ENCODE measurements at regions not wholly inside any gene's neighbourhood (a gene's known extent, or its start where the extent isn't known, plus 50 kb on each side); places are given as distances from the start of the nearest gene placed in this dataset.
A peak's percentile ranks its signal among the peaks of the same experiment; 100 is the strongest.

DNA sequence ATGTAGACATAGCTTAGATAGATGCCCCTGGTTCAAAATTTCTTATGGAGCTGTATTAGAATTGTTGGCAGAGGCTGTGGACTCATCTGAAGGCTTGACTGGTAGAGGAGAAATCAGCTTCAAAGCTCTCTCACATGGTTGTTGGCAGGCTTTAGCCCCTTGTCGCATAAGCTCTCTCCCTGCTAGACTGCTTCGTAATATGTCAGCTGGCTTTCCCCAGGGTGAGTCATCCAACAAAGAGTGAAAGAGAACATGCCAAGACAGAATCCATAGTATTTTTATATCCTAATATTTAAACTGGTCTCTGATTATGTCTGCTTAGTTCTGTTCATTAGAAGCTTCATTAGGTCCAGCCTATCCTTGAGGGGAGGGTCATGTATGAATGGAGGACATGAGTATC, 427.4 kb upstream of the NAALADL2 start:
- H3K36me3 Mint-ChIP-seq (ENCODE audit: low read depth) = no peaks in the 10 kb centered on the region
- TF ChIP-seq, protein P1, sequence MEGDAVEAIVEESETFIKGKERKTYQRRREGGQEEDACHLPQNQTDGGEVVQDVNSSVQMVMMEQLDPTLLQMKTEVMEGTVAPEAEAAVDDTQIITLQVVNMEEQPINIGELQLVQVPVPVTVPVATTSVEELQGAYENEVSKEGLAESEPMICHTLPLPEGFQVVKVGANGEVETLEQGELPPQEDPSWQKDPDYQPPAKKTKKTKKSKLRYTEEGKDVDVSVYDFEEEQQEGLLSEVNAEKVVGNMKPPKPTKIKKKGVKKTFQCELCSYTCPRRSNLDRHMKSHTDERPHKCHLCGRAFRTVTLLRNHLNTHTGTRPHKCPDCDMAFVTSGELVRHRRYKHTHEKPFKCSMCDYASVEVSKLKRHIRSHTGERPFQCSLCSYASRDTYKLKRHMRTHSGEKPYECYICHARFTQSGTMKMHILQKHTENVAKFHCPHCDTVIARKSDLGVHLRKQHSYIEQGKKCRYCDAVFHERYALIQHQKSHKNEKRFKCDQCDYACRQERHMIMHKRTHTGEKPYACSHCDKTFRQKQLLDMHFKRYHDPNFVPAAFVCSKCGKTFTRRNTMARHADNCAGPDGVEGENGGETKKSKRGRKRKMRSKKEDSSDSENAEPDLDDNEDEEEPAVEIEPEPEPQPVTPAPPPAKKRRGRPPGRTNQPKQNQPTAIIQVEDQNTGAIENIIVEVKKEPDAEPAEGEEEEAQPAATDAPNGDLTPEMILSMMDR (IDR thresholded peaks at IDR 0.05) = no peak
- DNase-seq = no peak
- H3K9me3 Mint-ChIP-seq = no peaks in the 10 kb centered on the region
- no peak overlapping the region for H3K4me3 Mint-ChIP-seq
- H3K27ac Mint-ChIP-seq = no peak overlapping the region
- H3K27me3 Mint-ChIP-seq (ENCODE audit: low read depth, poor library complexity) = no peaks in the 10 kb centered on the region
- H3K4me1 Mint-ChIP-seq = peaks cover 10% of the 10 kb centered on the region

DNA sequence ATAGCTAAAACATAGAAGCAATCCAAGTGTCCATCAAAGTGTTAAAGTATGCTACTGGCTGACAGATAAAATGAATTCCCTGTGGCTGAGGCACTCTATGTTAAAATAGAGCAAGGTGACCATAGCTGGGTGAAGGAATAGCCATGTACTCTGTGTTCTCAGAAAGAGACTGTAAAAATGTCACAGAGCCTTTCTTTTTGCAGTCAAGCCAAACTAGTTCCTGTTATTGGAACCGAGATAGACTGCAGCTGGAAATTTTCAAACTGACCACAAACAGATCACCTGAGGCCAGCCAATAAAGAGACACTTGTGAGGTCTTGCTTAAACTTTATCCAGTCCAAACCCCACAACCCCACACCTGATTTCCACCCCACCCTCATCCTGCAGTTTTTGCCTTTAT, 422.8 kb upstream of the NAALADL2 start:
- Mint-ChIP-seq H3K36me3 (ENCODE audit: low read depth) (no peaks in the 10 kb centered on the region), H3K9me3 (no peaks in the 10 kb centered on the region), H3K27me3 (ENCODE audit: low read depth, poor library complexity) (no peaks in the 10 kb centered on the region), H3K27ac (no peak overlapping the region), H3K4me1 (peaks cover 35% of the 10 kb centered on the region), H3K4me3 (no peak overlapping the region)
- DNase-seq = no peak
- TF ChIP-seq, protein P1 (IDR thresholded peaks at IDR 0.05) = no peak

DNA sequence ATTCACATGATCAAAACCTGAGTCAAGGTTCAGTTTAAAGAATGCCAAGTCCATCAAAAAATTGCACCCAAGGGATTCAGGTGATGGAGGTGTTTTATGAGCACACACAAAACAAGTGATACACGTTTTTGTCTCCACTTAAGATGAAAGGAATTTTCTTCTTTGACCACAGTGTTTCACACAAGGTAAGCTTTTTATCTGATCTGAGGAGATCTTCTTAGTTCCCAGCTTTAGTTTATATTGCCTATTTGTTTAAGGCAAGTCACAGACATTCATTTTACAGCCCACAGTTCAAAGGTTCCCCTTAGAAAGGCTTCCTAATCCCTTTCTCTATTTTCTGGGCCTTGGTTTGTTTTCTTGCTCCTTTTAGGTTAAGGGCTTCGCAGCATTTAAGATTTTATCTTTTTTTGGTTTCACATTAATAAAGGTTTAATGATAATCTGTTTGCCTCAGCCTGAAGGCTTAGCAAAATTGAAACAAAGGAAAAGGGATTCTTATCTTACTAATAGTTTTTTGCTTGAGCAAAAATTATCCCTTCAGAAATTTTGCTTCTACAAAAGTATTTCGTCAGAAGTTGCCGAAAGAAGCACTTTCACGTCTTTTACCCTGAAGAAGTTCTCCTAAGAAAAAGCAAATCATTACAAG, 420.5 kb upstream of the NAALADL2 start:
- TF ChIP-seq, protein P1 (IDR thresholded peaks at IDR 0.05) = no peak
- peaks cover 35% of the 10 kb centered on the region for H3K4me1 Mint-ChIP-seq
- peak overlapping the region; percentile 43 for H3K27ac Mint-ChIP-seq
- no peaks in the 10 kb centered on the region for H3K36me3 Mint-ChIP-seq (ENCODE audit: low read depth)
- no peak for DNase-seq
- no peaks in the 10 kb centered on the region for H3K9me3 Mint-ChIP-seq
- peak overlapping the region; percentile 47 for H3K4me3 Mint-ChIP-seq
- no peaks in the 10 kb centered on the region for H3K27me3 Mint-ChIP-seq (ENCODE audit: low read depth, poor library complexity)

DNA sequence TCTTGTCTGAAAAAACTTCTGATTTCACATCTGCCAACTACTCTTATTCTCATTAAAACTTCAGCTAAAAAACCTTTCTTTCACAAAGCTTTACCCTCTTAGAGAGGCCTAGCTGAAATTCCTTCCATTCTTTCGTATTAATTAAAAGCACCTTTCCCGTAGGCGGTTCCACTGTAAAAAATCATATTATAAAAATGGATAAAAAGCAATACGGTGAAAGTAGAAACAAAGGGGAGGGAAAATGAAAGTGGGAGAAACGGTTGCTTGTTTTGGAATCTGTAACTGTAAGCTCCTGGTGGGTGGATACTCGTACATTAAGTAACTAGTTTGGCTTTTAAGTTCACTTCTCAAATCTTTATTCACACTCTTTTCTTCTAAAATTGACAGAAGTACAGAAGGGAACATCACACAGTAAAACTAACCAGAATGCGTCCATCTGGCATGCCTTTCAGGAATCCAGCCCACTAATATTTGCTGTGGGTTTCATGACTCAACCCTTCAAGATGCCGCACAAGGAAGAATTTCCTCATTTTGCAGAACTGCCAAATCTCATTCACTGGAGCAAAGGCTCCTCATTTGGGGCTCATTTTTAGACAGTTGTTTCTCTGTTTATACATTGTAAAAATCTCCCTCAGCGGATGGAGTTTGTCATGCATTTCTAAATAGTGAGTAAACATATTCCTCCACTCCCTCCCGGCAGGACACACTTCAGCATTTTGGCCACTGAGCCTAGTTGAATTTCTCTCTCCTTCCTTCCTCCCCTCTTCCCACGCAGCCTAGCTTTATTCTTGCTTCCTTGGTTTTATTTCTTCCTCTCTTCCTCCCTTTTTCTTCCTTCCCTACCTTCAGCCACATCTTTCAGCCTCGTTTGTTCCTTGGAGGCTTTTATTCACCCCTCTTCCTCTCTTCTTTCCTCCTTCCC, 419.5 kb upstream of the NAALADL2 start:
- TF ChIP-seq, protein P1 (IDR thresholded peaks at IDR 0.05) = no peak
- no peaks in the 10 kb centered on the region for H3K36me3 Mint-ChIP-seq (ENCODE audit: low read depth)
- no peak for DNase-seq
- peaks cover 29% of the 10 kb centered on the region for H3K4me1 Mint-ChIP-seq
- H3K9me3 Mint-ChIP-seq = no peaks in the 10 kb centered on the region
- peak overlapping the region; percentile 96 for H3K27ac Mint-ChIP-seq
- H3K4me3 Mint-ChIP-seq = peak overlapping the region; percentile 88
- no peaks in the 10 kb centered on the region for H3K27me3 Mint-ChIP-seq (ENCODE audit: low read depth, poor library complexity)

DNA sequence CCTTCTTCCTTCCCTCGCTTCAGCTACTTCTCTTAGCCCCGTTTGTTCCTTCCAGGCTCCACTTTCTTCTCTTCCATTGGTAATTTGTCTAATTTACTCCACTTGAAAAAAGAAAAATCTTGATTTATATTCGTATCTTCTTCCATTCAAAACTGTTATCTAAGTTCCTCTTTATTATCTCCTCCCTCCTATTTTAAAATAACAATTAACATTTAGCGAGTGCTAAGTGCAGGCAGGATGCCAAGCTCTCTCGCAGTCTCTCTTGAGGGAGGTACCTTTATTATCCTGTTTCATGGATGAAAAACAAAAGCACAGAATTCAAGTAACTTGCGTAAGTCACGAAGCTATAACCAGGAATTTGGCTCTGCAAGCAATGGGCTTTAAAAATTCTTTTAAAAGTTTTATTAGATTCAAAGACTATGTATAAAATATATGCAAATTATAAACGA, 418.9 kb upstream of the NAALADL2 start:
- Mint-ChIP-seq H3K27ac (peak overlapping the region; percentile 96), H3K36me3 (ENCODE audit: low read depth) (no peaks in the 10 kb centered on the region)

More for the DNA sequence above, 418.9 kb upstream of the NAALADL2 start:
- DNase-seq = no peak
- Mint-ChIP-seq H3K9me3 (no peaks in the 10 kb centered on the region), H3K27me3 (ENCODE audit: low read depth, poor library complexity) (no peaks in the 10 kb centered on the region), H3K4me1 (peaks cover 28% of the 10 kb centered on the region), H3K4me3 (peak overlapping the region; percentile 88)
- TF ChIP-seq, protein P1 (IDR thresholded peaks at IDR 0.05) = no peak

All from nephron progenitor cell (in vitro differentiated cells).